AG04450 (cell line): ENCODE measurements at regions not wholly inside any gene's neighbourhood (a gene's known extent, or its start where the extent isn't known, plus 50 kb on each side); places are given as distances from the start of the nearest gene placed in this dataset.

Source experiments
- CTCF ChIA-PET: fragments of 300-600, 350-600 bp; formaldehyde crosslinking; extraction: SDS; loops from one replicate; lab custom pipeline; 2022; ENCODE audit warnings: antibody characterized with exemption, inconsistent platforms; lab: Charles Lee
- POLR2A ChIA-PET: fragments of 350-600 bp; formaldehyde crosslinking; extraction: SDS; loops from one replicate; lab custom pipeline; 2021; ENCODE audit warnings: antibody characterized with exemption, inconsistent platforms; lab: Yijun Ruan, JAX
- DNase-seq: peaks from one replicate; pipeline ENCODE4 v3.0.0-alpha.2; 2011; ENCODE audit warnings: low read depth, low spot score
- H3K27ac ChIP-seq: one replicate; pipeline ENCODE4 v1.5.1; 2012; ENCODE audit warnings: low read depth, low read length, control low read depth
- H3K27me3 ChIP-seq: one replicate; pipeline ENCODE4 v1.6.0; 2012; ENCODE audit warnings: low read length; ENCODE audit not compliant: control insufficient read depth, insufficient read depth
- H3K4me3 ChIP-seq: 2 replicates; pipeline ENCODE4 v1.5.1; 2011; ENCODE audit warnings: mild to moderate bottlenecking, low read depth, low read length, control low read depth
- H3K9me3 ChIP-seq: 2 replicates; pipeline ENCODE4 v1.5.1; 2012; ENCODE audit warnings: low read length; ENCODE audit not compliant: control insufficient read depth, insufficient read depth
- TF ChIP-seq, protein P1 (sequence below): IDR thresholded peaks from 2 replicates; pipeline ENCODE4 v1.5.1; 2011; ENCODE audit warnings: low read depth, low read length, control low read depth, inconsistent platforms

- Histone ChIP-seq H3K4me3 (no peak overlapping the region), H3K9me3 (peaks cover 10% of the 10 kb centered on the region; the same call in 1 of the 2 replicates), H3K27ac (no peak overlapping the region), H3K27me3 (no peaks in the 10 kb centered on the region)
- no peak for DNase-seq
- CTCF ChIA-PET: no interaction called here
- POLR2A ChIA-PET: no interaction called here
- TF ChIP-seq, protein P1, sequence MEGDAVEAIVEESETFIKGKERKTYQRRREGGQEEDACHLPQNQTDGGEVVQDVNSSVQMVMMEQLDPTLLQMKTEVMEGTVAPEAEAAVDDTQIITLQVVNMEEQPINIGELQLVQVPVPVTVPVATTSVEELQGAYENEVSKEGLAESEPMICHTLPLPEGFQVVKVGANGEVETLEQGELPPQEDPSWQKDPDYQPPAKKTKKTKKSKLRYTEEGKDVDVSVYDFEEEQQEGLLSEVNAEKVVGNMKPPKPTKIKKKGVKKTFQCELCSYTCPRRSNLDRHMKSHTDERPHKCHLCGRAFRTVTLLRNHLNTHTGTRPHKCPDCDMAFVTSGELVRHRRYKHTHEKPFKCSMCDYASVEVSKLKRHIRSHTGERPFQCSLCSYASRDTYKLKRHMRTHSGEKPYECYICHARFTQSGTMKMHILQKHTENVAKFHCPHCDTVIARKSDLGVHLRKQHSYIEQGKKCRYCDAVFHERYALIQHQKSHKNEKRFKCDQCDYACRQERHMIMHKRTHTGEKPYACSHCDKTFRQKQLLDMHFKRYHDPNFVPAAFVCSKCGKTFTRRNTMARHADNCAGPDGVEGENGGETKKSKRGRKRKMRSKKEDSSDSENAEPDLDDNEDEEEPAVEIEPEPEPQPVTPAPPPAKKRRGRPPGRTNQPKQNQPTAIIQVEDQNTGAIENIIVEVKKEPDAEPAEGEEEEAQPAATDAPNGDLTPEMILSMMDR: no peak
These were observed 920.3 kb downstream of the CDH18 start for GRCh38 chr5:19067741-19068140.

DNA sequence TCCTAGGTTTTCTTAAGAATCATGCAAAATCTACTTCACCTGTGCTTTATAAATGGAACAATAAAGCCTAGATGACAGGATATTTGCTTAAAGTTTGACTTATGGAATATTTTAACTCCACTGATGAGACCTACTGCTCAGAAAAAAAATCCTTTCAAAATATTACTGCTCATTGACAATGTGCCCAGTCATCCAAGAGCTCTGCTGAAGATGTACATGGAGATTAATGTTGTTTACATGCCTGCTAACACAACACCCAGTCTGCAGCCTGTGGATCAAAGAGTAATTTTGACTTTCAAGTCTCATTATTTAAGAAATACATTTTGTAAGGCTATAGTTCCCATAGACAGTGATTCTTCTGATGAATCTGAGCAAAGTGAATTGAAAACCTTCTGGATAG is 889.6 kb downstream of the CDH18 start:
- H3K4me3 ChIP-seq: no peak overlapping the region
- POLR2A ChIA-PET: no interaction called here
- TF ChIP-seq, protein P1: no peak

GRCh38 chr5:19099195-19099594 is 888.8 kb downstream of the CDH18 start:
- TF ChIP-seq, protein P1: no peak
- Histone ChIP-seq H3K4me3 (no peak overlapping the region), H3K27me3 (no peaks in the 10 kb centered on the region), H3K9me3 (peaks cover 4% of the 10 kb centered on the region), H3K27ac (no peak overlapping the region)
- POLR2A ChIA-PET: no interaction called here
- no peak for DNase-seq
- CTCF ChIA-PET: no interaction called here

More for the DNA sequence above, 889.6 kb downstream of the CDH18 start:
- no peak for DNase-seq
- H3K9me3 ChIP-seq: peaks cover 7% of the 10 kb centered on the region
- CTCF ChIA-PET: no interaction called here
- no peak overlapping the region for H3K27ac ChIP-seq
- H3K27me3 ChIP-seq: no peaks in the 10 kb centered on the region

DNA sequence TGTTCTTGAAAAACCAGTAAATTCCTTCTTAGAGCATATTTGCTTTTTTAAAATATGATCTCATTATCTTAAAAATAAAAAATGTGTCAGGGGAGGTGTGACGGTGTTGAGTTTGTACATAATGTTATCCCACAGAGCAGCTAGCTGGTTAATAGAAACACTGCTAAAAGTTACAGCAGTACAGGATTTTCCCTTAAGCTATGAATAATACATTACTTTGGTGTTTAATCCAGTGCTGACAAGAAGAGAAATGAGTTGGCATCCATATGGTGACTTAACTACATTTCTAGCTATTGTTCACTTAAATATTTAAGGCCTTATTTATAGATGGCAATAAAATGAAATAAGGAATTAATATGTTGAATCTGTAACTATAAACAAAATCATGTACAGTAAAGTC is 883.1 kb downstream of the CDH18 start:
- POLR2A ChIA-PET: no interaction called here
- TF ChIP-seq, protein P1: no peak
- H3K27me3 ChIP-seq: no peaks in the 10 kb centered on the region
- DNase-seq: no peak
- no peak overlapping the region for H3K4me3 ChIP-seq
- CTCF ChIA-PET: no interaction called here
- H3K9me3 ChIP-seq: peaks cover 3% of the 10 kb centered on the region; the same call in 1 of the 2 replicates
- H3K27ac ChIP-seq: no peak overlapping the region

GRCh38 chr5:19122923-19123322 is 865.1 kb downstream of the CDH18 start:
- ChIA-PET CTCF (no interaction called here), POLR2A (no interaction called here)
- DNase-seq: no peak
- H3K9me3 ChIP-seq: no peaks in the 10 kb centered on the region
- TF ChIP-seq, protein P1: no peak
- H3K27me3 ChIP-seq: no peaks in the 10 kb centered on the region
- H3K27ac ChIP-seq: no peak overlapping the region
- no peak overlapping the region for H3K4me3 ChIP-seq
